ENCODE measurements at regions not wholly inside any gene's neighbourhood (a gene's known extent, or its start where the extent isn't known, plus 50 kb on each side); places are given as distances from the start of the nearest gene placed in this dataset.

DNA sequence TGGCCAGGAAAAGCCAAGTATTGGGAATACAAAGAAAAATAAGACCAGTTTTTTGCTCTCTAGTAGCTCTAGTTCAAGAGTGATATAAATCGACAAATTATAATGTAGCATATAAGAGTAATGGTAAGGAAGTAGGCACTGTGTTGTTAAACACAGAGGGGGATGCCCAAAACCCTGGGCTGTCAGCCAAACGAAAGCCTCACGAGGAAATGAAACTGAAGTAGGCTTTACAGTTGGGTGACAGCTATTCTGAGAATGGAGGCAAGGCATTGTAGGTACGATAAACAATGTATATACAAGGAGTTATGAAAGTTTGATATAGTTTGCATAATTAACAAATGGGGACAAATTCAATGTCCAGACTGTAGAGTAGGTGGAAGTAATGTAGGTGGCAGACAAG lies 176.4 kb downstream of the FAM181B start:
- TF ChIP-seq EZH2phosphoT487 (IDR thresholded peaks at IDR 0.05) (no peak), EZH2 (IDR thresholded peaks at IDR 0.05) (no peak)
- TF ChIP-seq, protein P1, sequence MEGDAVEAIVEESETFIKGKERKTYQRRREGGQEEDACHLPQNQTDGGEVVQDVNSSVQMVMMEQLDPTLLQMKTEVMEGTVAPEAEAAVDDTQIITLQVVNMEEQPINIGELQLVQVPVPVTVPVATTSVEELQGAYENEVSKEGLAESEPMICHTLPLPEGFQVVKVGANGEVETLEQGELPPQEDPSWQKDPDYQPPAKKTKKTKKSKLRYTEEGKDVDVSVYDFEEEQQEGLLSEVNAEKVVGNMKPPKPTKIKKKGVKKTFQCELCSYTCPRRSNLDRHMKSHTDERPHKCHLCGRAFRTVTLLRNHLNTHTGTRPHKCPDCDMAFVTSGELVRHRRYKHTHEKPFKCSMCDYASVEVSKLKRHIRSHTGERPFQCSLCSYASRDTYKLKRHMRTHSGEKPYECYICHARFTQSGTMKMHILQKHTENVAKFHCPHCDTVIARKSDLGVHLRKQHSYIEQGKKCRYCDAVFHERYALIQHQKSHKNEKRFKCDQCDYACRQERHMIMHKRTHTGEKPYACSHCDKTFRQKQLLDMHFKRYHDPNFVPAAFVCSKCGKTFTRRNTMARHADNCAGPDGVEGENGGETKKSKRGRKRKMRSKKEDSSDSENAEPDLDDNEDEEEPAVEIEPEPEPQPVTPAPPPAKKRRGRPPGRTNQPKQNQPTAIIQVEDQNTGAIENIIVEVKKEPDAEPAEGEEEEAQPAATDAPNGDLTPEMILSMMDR (IDR thresholded peaks at IDR 0.05) = no peak

All from neural progenitor cell (in vitro differentiated cells).